ENCODE measurements at regions not wholly inside any gene's neighbourhood (a gene's known extent, or its start where the extent isn't known, plus 50 kb on each side); places are given as distances from the start of the nearest gene placed in this dataset.

DNA sequence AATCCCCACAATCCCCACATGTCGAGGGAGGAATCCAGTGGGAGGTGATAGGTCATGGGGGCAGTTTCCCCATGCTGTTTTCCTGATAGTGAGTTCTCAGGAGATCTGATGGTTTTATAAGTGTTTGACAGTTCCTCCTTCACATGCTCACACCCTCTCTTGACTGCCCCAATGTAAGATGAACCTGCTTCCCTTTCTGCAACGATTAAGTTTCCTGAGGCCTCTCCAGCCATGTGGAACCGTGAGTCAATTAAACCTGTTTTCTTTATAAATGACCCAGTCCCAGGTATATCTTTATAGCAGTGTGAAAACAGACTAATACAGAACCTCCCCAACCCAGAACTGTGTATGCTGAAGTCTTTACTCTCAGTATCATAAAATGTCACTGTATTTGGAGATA is 289.5 kb upstream of the MMADHC start:
- no peak for TF ChIP-seq EZH2 (IDR thresholded peaks at IDR 0.05; ENCODE audit: borderline replicate concordance, low read length)
- TF ChIP-seq, protein P1, sequence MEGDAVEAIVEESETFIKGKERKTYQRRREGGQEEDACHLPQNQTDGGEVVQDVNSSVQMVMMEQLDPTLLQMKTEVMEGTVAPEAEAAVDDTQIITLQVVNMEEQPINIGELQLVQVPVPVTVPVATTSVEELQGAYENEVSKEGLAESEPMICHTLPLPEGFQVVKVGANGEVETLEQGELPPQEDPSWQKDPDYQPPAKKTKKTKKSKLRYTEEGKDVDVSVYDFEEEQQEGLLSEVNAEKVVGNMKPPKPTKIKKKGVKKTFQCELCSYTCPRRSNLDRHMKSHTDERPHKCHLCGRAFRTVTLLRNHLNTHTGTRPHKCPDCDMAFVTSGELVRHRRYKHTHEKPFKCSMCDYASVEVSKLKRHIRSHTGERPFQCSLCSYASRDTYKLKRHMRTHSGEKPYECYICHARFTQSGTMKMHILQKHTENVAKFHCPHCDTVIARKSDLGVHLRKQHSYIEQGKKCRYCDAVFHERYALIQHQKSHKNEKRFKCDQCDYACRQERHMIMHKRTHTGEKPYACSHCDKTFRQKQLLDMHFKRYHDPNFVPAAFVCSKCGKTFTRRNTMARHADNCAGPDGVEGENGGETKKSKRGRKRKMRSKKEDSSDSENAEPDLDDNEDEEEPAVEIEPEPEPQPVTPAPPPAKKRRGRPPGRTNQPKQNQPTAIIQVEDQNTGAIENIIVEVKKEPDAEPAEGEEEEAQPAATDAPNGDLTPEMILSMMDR (IDR thresholded peaks at IDR 0.05; ENCODE audit: low read length) = no peak

DNA sequence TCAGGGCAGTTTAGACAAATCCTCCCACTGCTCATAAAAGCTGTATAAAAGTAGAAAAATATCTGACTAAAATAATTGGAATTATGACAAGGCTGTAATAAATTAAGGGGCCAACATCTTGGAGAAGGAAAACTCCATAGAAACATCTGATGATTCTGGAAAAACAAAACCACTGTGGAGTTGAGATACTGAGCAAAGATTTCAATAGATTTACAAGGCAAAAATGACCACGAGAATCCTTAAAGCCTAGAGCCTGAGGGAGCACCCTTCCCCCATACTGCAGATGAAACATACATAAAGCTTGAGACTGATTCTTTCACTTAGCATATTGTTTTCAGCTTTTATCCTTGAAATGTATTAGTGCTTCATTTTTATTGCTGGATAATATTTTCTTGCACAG is 286.4 kb upstream of the MMADHC start:
- H3K9ac ChIP-seq (ENCODE audit: low read length) = no peak overlapping the region
- H2AFZ ChIP-seq (ENCODE audit: low read length) = no peak overlapping the region
- no peak for TF ChIP-seq EZH2 (IDR thresholded peaks at IDR 0.05; ENCODE audit: borderline replicate concordance, low read length)
- TF ChIP-seq, protein P1 (IDR thresholded peaks at IDR 0.05; ENCODE audit: low read length) = no peak
- no peaks in the 10 kb centered on the region for H3K4me1 ChIP-seq (ENCODE audit: insufficient read depth, low read length, severe bottlenecking)
- no peaks in the 10 kb centered on the region for H3K9me2 ChIP-seq (ENCODE audit: low read depth, low read length)
- H3K27me3 ChIP-seq (ENCODE audit: insufficient read depth, low read length) = no peaks in the 10 kb centered on the region
- H3K36me3 ChIP-seq (ENCODE audit: insufficient read depth, low read length) = no peaks in the 10 kb centered on the region
- H3K79me2 ChIP-seq (ENCODE audit: insufficient read depth, low read length) = no peaks in the 10 kb centered on the region
- H3K4me3 ChIP-seq (ENCODE audit: low read depth, low read length, poor library complexity, severe bottlenecking) = no peak overlapping the region
- H3K27ac ChIP-seq (ENCODE audit: low read depth, low read length, poor library complexity, severe bottlenecking) = no peak overlapping the region
- H3K4me2 ChIP-seq (ENCODE audit: low read length) = no peak overlapping the region
- no peaks in the 10 kb centered on the region for H4K20me1 ChIP-seq (ENCODE audit: insufficient read depth, low read length)
- H3K9me3 ChIP-seq (ENCODE audit: low read length) = no peaks in the 10 kb centered on the region
- no peaks in the 10 kb centered on the region for H3F3A ChIP-seq (ENCODE audit: insufficient read depth, low read length)

More for the DNA sequence above, 289.5 kb upstream of the MMADHC start:
- H4K20me1 ChIP-seq (ENCODE audit: insufficient read depth, low read length) = no peaks in the 10 kb centered on the region
- no peak overlapping the region for H3K4me2 ChIP-seq (ENCODE audit: low read length)
- H3K36me3 ChIP-seq (ENCODE audit: insufficient read depth, low read length) = no peaks in the 10 kb centered on the region
- H3K27ac ChIP-seq (ENCODE audit: low read depth, low read length, poor library complexity, severe bottlenecking) = no peak overlapping the region
- no peak overlapping the region for H2AFZ ChIP-seq (ENCODE audit: low read length)
- H3F3A ChIP-seq (ENCODE audit: insufficient read depth, low read length) = no peaks in the 10 kb centered on the region
- H3K79me2 ChIP-seq (ENCODE audit: insufficient read depth, low read length) = no peaks in the 10 kb centered on the region
- no peaks in the 10 kb centered on the region for H3K4me1 ChIP-seq (ENCODE audit: insufficient read depth, low read length, severe bottlenecking)
- no peaks in the 10 kb centered on the region for H3K9me2 ChIP-seq (ENCODE audit: low read depth, low read length)
- no peaks in the 10 kb centered on the region for H3K9me3 ChIP-seq (ENCODE audit: low read length)
- no peak overlapping the region for H3K9ac ChIP-seq (ENCODE audit: low read length)
- H3K27me3 ChIP-seq (ENCODE audit: insufficient read depth, low read length) = no peaks in the 10 kb centered on the region
- no peak overlapping the region for H3K4me3 ChIP-seq (ENCODE audit: low read depth, low read length, poor library complexity, severe bottlenecking)

DNA sequence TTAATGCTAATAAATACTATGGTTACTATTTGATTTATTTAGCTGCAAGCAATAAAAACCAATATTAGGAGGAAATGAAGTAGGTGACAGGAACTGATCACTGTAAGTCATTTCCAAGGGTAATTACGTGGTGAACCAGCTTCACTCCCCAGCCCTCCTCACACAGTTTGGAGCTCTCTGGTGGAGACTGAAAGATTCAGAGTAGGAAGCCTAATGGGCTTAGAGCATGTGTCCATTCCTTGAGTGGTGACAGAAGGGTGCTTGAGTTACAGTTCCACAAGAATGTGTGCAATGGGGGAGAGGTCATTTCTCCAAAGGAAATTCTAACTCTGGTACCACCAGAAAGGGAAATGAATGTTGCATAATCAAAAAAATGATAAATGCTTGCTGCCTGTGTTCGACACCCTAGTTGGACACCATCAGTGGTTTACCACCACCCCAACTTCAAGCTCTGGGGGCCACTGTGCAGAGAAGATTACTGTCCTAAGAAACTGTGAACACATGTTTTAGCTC is 285.1 kb upstream of the MMADHC start:
- no peak overlapping the region for H3K9ac ChIP-seq (ENCODE audit: low read length)
- H3K4me2 ChIP-seq (ENCODE audit: low read length) = no peak overlapping the region
- no peak overlapping the region for H3K4me3 ChIP-seq (ENCODE audit: low read depth, low read length, poor library complexity, severe bottlenecking)
- no peaks in the 10 kb centered on the region for H3F3A ChIP-seq (ENCODE audit: insufficient read depth, low read length)
- H2AFZ ChIP-seq (ENCODE audit: low read length) = no peak overlapping the region
- no peaks in the 10 kb centered on the region for H4K20me1 ChIP-seq (ENCODE audit: insufficient read depth, low read length)
- no peaks in the 10 kb centered on the region for H3K79me2 ChIP-seq (ENCODE audit: insufficient read depth, low read length)
- H3K27me3 ChIP-seq (ENCODE audit: insufficient read depth, low read length) = no peaks in the 10 kb centered on the region
- H3K9me3 ChIP-seq (ENCODE audit: low read length) = no peaks in the 10 kb centered on the region
- TF ChIP-seq EZH2 (IDR thresholded peaks at IDR 0.05; ENCODE audit: borderline replicate concordance, low read length) = no peak
- TF ChIP-seq, protein P1 (IDR thresholded peaks at IDR 0.05; ENCODE audit: low read length) = no peak
- H3K4me1 ChIP-seq (ENCODE audit: insufficient read depth, low read length, severe bottlenecking) = no peaks in the 10 kb centered on the region
- H3K36me3 ChIP-seq (ENCODE audit: insufficient read depth, low read length) = no peaks in the 10 kb centered on the region
- H3K27ac ChIP-seq (ENCODE audit: low read depth, low read length, poor library complexity, severe bottlenecking) = no peak overlapping the region
- no peaks in the 10 kb centered on the region for H3K9me2 ChIP-seq (ENCODE audit: low read depth, low read length)
